HFF-Myc (cell line): ENCODE measurements at regions not wholly inside any gene's neighbourhood (a gene's known extent, or its start where the extent isn't known, plus 50 kb on each side); places are given as distances from the start of the nearest gene placed in this dataset.
"Not testable (repeated sequence)": the region's sequence is repeated elsewhere in the genome, so short reads cannot be mapped to it uniquely, and the experiment has no call there.

Experiments used
- DNase-seq: peaks from one replicate; pipeline ENCODE4 v3.0.0-alpha.2; 2011; ENCODE audit warnings: low read depth; ENCODE audit errors: extremely low read depth
- H3K4me3 ChIP-seq: replicated peaks from 2 replicates; pipeline ENCODE4 v1.5.1; 2011; ENCODE audit warnings: low read depth, mild to moderate bottlenecking, control low read depth, low read length
- TF ChIP-seq, protein P1 (sequence below): IDR thresholded peaks from 2 replicates; pipeline ENCODE4 v1.5.1; 2012; ENCODE audit warnings: mild to moderate bottlenecking, low read depth, low read length, control low read depth; ENCODE audit errors: missing control alignments

DNA sequence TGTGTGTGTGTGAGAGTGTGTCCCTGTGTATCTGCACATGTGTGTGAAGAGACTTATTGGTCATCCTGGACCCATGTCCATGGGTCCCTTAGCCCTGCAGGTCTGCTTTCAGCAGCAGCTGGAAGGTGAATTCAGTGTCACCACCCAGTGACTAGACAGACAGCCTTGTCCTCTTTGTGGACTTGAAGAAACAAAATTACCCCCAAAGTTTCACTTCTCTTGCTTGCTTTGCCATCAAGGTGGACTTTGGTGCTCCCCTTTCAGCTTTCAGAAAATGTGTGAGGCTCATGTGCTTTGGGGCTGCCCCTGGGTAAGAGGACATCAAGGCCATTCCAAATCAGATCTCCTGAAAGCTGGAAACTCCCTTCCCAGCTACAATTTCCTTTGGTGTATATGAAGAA, 1063.8 kb downstream of the BCL11B start:
- TF ChIP-seq, protein P1, sequence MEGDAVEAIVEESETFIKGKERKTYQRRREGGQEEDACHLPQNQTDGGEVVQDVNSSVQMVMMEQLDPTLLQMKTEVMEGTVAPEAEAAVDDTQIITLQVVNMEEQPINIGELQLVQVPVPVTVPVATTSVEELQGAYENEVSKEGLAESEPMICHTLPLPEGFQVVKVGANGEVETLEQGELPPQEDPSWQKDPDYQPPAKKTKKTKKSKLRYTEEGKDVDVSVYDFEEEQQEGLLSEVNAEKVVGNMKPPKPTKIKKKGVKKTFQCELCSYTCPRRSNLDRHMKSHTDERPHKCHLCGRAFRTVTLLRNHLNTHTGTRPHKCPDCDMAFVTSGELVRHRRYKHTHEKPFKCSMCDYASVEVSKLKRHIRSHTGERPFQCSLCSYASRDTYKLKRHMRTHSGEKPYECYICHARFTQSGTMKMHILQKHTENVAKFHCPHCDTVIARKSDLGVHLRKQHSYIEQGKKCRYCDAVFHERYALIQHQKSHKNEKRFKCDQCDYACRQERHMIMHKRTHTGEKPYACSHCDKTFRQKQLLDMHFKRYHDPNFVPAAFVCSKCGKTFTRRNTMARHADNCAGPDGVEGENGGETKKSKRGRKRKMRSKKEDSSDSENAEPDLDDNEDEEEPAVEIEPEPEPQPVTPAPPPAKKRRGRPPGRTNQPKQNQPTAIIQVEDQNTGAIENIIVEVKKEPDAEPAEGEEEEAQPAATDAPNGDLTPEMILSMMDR = no peak
- no peak for DNase-seq
- no peak overlapping the region for H3K4me3 ChIP-seq

DNA sequence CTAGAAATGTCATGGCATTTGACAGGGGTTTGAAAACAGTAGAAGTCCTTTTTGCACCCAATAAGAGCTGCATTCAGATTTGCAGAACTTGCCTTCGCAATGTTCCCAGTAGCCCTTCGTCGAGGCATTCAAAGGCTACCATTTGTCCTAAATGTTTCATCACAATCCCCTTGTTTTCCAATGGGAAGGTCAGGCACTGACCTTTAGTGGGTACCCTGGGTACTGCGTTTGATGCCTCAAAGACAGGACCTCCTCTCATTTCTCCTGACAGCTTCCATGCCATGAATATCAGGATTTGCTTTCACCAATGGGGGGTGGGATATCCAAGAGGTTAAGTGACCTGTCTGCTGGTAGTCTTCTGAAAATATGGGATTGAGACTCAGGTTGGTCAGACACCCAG, 1063.1 kb downstream of the BCL11B start:
- no peak for DNase-seq
- TF ChIP-seq, protein P1 = no peak
- H3K4me3 ChIP-seq = no peak overlapping the region

DNA sequence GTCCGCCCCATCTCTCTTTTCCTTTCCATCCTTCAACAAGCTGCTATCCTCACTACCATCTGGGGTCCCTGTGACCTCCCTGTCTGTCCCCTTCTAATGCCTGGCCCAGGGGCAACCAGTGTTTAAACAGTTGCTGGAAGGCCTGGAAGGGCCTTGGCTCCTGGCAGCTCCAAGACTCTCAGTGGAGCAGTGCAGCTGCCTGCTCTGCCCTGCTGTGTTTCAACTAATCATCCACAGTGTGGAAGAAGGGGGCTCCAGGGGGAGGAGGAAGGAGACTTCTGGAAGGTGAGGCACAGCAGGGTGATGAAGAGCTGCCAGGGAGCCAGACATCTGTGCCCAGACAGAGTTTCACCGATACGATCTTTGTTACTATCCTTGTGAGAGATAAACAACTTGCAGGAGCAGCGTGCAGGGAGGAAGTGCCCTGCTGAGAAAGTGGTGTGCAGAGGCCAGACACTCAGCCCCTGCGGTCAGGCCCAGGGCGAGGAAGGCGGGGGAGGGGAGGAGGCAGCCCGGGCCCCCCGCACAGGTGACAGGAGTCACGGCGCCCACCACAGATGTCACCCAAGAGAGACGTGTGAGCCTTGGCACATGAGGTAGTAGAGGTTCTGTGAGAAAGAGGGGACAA, 1061.8 kb downstream of the BCL11B start:
- TF ChIP-seq, protein P1 = no peak
- no peak overlapping the region for H3K4me3 ChIP-seq
- no peak for DNase-seq

DNA sequence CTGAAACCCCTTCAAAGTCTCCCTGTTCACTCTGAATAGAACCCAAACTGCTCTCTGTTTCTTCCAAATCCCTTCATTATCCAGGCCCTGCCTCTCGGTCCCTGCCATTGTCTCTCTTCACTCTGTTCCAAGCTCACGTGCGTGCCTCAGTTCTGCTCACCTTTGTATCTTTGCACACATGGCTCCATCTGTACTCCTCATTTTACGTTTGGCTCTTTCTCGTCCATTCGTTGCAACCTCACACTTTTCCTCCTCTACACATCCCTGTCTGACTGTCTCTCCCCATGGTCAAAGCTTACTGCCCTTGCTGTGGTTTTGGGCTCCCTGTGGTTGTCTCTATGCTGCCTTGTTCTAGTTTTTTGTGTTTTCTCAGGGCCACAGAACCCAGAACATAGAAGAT, 1054.5 kb downstream of the BCL11B start:
- no peak overlapping the region for H3K4me3 ChIP-seq
- DNase-seq = no peak
- TF ChIP-seq, protein P1 = no peak

DNA sequence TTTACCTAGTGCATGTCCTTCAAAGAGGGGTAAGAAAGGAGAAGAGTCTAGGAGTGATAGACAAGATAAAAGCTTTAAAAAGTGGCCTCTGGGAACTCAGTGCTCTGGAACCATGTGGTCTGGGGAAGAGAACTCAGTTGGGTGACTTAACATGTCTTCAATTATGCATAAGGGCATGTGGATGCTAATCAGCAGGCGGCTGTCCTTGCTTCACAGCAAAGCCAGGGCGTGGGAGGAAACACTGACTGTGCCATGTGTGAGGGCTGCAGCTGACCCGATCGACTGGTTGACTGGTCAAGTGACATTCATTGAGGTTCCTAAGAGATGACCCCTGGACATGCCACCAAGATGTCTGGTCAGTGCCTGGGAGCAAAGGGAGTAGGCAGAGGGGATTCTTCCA, 1053.8 kb downstream of the BCL11B start:
- no peak overlapping the region for H3K4me3 ChIP-seq
- no peak for DNase-seq
- TF ChIP-seq, protein P1 = no peak

DNA sequence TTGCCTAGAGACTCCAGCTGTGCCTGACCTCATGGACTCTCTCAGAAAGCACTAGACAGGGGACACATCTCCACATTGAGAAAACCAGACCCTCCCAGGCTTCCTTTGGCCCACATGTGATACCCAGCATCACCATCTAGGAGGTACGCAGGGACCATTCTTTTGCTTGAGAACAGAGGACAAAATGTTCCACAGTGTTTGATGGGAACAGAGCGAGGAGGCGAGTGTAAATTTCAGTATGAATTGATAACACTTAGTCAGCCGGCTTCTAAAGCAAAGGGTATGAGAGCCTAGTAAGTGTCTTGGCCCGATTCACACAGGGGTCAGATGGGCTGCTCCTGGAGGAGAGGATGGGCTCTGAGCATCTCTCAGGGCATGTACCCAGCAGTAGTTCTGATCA, 1052.4 kb downstream of the BCL11B start:
- no peak for DNase-seq
- no peak overlapping the region for H3K4me3 ChIP-seq
- TF ChIP-seq, protein P1 = no peak

DNA sequence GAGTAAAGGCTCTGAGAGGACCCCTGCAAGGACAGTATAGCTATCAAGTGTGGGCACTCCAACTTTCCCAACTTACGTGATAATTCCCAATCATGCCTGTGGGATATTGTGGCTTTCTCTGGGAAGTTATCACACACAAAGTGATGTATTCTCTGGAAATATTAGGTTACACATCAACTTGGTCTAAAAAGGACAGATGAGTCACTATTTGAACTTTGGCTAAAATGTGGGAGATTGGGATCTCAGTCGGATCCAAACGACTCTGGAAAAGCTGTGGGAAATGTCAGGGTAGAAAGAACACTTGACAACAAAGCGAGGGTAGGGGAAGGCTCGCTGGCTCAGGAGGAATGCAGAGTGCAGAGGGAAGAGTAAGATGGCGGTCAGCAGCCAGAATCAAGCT, 1048.9 kb downstream of the BCL11B start:
- no peak for DNase-seq
- no peak overlapping the region for H3K4me3 ChIP-seq
- TF ChIP-seq, protein P1 = no peak

DNA sequence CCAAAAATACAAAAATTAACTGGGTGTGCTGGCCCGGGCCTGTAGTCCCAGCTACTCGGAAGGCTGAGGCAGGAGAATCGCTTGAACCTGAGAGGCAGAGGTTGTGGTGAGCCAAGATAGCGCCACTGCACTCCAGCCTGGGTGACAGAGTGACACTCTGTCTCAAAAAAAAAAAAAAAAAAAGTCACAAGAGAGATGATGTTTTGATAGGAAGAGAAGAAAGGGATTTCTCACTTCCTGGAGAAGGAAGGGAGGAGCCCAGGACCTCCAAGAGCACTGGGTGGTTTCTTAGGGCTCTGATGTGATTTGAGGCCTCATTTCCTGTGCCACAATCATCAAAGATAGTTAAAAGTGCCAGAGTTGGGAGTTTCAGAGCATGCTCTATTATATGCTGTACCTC, 1048.3 kb downstream of the BCL11B start:
- not testable (repeated sequence) for DNase-seq, H3K4me3 ChIP-seq
